ENCODE measurements at regions not wholly inside any gene's neighbourhood (a gene's known extent, or its start where the extent isn't known, plus 50 kb on each side); places are given as distances from the start of the nearest gene placed in this dataset.

- no peaks in the 10 kb centered on the region for H3K27me3 ChIP-seq
- no peaks in the 10 kb centered on the region for H3K36me3 ChIP-seq (replicated peaks in 1 of 2)
- no peak overlapping the region for H3K4me3 ChIP-seq
- no peaks in the 10 kb centered on the region for H3K4me1 ChIP-seq (replicated peaks in 1 of 2)
- TF ChIP-seq CTCF (IDR thresholded peaks at IDR 0.05) (no peak), POLR2A (IDR thresholded peaks at IDR 0.05) (no peak)
- WGBS, 4 donors, result 79 to 84% (median 81%) methylated on average over 3 of the region's 3 CpGs
- H3K9me3 ChIP-seq (replicated peaks in 1 of 3), result no peaks in the 10 kb centered on the region
- no peak overlapping the region for H3K27ac ChIP-seq
- no peak for DNase-seq
- intact Hi-C loops (cut with DNase I), result no loop called here
Measured at GRCh38 chr7:24500599-24500998, 72.7 kb upstream of the PALS2 start.

GRCh38 chr7:24501009-24501408, 72.2 kb upstream of the PALS2 start:
- H3K4me1 ChIP-seq (replicated peaks in 1 of 2), result no peaks in the 10 kb centered on the region
- TF ChIP-seq POLR2A (IDR thresholded peaks at IDR 0.05), result no peak
- no peak for TF ChIP-seq CTCF (IDR thresholded peaks at IDR 0.05)
- H3K36me3 ChIP-seq (replicated peaks in 1 of 2), result no peaks in the 10 kb centered on the region
- intact Hi-C loops (cut with DNase I), result no loop called here
- no peaks in the 10 kb centered on the region for H3K27me3 ChIP-seq
- DNase-seq, result no peak
- H3K9me3 ChIP-seq (replicated peaks in 1 of 3), result no peaks in the 10 kb centered on the region
- WGBS, 4 donors, result 55 to 71% (median 55%) methylated on average over 7 of the region's 7 CpGs
- no peak overlapping the region for H3K4me3 ChIP-seq
- no peak overlapping the region for H3K27ac ChIP-seq

- intact Hi-C loops (cut with DNase I), result no loop called here
- Histone ChIP-seq H3K9me3 (replicated peaks in 1 of 3) (no peaks in the 10 kb centered on the region), H3K36me3 (replicated peaks in 1 of 2) (no peaks in the 10 kb centered on the region), H3K4me1 (replicated peaks in 1 of 2) (no peaks in the 10 kb centered on the region), H3K27ac (no peak overlapping the region), H3K27me3 (no peaks in the 10 kb centered on the region), H3K4me3 (no peak overlapping the region)
- TF ChIP-seq CTCF (IDR thresholded peaks at IDR 0.05) (no peak), POLR2A (IDR thresholded peaks at IDR 0.05) (no peak)
- DNase-seq, result no peak
- 53 to 95% (median 61%) methylated on average over 1 of the region's 1 CpG for WGBS, 4 donors
Measured at GRCh38 chr7:24501443-24502134, 71.7 kb upstream of the PALS2 start.

GRCh38 chr7:24502135-24502488, 71.1 kb upstream of the PALS2 start:
- Histone ChIP-seq H3K9me3 (replicated peaks in 1 of 3) (no peaks in the 10 kb centered on the region), H3K4me3 (no peak overlapping the region), H3K27ac (no peak overlapping the region), H3K27me3 (no peaks in the 10 kb centered on the region), H3K36me3 (replicated peaks in 1 of 2) (no peaks in the 10 kb centered on the region), H3K4me1 (replicated peaks in 1 of 2) (no peaks in the 10 kb centered on the region)
- WGBS, 4 donors, result 74 to 90% (median 85%) methylated on average over 3 of the region's 3 CpGs
- intact Hi-C loops (cut with DNase I), result no loop called here
- no peak for TF ChIP-seq POLR2A (IDR thresholded peaks at IDR 0.05)
- TF ChIP-seq CTCF (IDR thresholded peaks at IDR 0.05), result no peak
- no peak for DNase-seq
